Lung (tissue), 11 donors: ENCODE measurements at regions not wholly inside any gene's neighbourhood (a gene's known extent, or its start where the extent isn't known, plus 50 kb on each side); places are given as distances from the start of the nearest gene placed in this dataset.
"Not testable (repeated sequence)": the region's sequence is repeated elsewhere in the genome, so short reads cannot be mapped to it uniquely, and the experiment has no call there.

Experiments used
- ATAC-seq: fragments of 200-7000 bp; cut with Tn5 transposase; one replicate; pipeline ENCODE4 v1.9.1; 2020; ENCODE audit warnings: moderate number of reproducible peaks; ENCODE audit not compliant: insufficient read depth, low FRiP score
- DNase-seq, 3 donors: peaks; one replicate each; pipeline ENCODE4 v3.0.0-alpha.2; 2013 to 2017
- H3K27ac ChIP-seq, 2 donors: one replicate each; pipeline ENCODE4 v1.5.1; 2013; ENCODE audit warnings: mild to moderate bottlenecking in 2 of 2, moderate library complexity in 2 of 2, control low read depth in 1 of 2, inconsistent platforms in 1 of 2, low read depth in 1 of 2, low read length in 1 of 2
- H3K27me3 ChIP-seq, 3 donors: one replicate each; pipeline ENCODE4 v1.5.1; 2013; ENCODE audit warnings: low read length in 2 of 3; ENCODE audit not compliant: control insufficient read depth in 3 of 3, insufficient read depth in 3 of 3
- H3K36me3 ChIP-seq, 4 donors: one replicate each; pipeline ENCODE4 v1.5.1; 2013; ENCODE audit warnings: low read length in 4 of 4, mild to moderate bottlenecking in 1 of 4, moderate library complexity in 1 of 4; ENCODE audit not compliant: control insufficient read depth in 4 of 4, insufficient read depth in 4 of 4
- H3K4me1 ChIP-seq, 5 donors: one replicate each; pipeline ENCODE4 v1.5.1; 2013; ENCODE audit warnings: low read length in 5 of 5, mild to moderate bottlenecking in 2 of 5, moderate library complexity in 1 of 5; ENCODE audit not compliant: control insufficient read depth in 5 of 5, insufficient read depth in 5 of 5
- H3K4me3 ChIP-seq: one replicate; pipeline ENCODE4 v1.5.1; 2013; ENCODE audit warnings: mild to moderate bottlenecking, control low read depth, moderate library complexity
- H3K9ac ChIP-seq, 2 donors: one replicate each; pipeline ENCODE4 v1.5.1; 2013; ENCODE audit warnings: low read length in 2 of 2, control low read depth in 1 of 2; ENCODE audit not compliant: insufficient read depth in 1 of 2
- H3K9me3 ChIP-seq, 4 donors: one replicate each; pipeline ENCODE4 v1.5.1; 2013; ENCODE audit warnings: low read length in 3 of 4, mild to moderate bottlenecking in 1 of 4, moderate library complexity in 1 of 4; ENCODE audit not compliant: control insufficient read depth in 4 of 4, insufficient read depth in 3 of 4
- WGBS, 2 donors: extraction: QIAGEN DNeasy Blood & Tissue Kit; methylation state at CpG; one replicate each; pipeline ENCODE4 v1.1.7; 2013; 5-methylcytosine and 5-hydroxymethylcytosine counted together
- TF ChIP-seq, protein P1 (sequence below): IDR thresholded peaks from 2 replicates; pipeline ENCODE4 v1.5.1; 2012; ENCODE audit warnings: mild to moderate bottlenecking; ENCODE audit errors: control extremely low read depth, extremely low read depth
- donor health status: control.
- donor health status: control.
- donor health status: Bipolar disorder and iron deficiency.
- donor health status: healthy.
- donor health status: DM: yes; HTN: yes; CAD: no.

DNA sequence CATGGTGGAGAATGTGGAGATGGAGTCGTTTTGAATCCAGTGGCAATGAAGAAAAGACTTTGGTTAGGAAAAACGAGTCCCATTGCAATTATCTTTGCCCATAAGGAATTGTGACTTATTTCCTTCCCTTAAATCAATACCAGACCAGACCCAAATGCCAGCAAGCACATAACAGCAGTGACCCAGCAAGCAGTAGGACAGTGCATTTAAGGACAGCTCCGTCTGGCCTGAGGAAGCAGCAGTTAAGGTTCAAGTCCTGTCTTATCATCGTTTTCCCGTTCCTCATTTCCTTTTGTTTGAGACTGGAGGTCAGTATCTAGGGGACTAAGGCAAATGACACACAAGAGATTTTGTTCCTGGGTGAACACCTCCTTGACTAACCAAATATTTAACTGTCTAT, 74.6 kb upstream of the FAM20A start:
- H3K4me3 ChIP-seq: no peak overlapping the region
- no peak for DNase-seq
- no peak overlapping the region for H3K27ac ChIP-seq
- 50 to 60% methylated on average over 5 of the region's 5 CpGs for WGBS, 2 donors
- H3K9ac ChIP-seq: no peak overlapping the region
- H3K9me3 ChIP-seq: no peaks in the 10 kb centered on the region
- TF ChIP-seq, protein P1, sequence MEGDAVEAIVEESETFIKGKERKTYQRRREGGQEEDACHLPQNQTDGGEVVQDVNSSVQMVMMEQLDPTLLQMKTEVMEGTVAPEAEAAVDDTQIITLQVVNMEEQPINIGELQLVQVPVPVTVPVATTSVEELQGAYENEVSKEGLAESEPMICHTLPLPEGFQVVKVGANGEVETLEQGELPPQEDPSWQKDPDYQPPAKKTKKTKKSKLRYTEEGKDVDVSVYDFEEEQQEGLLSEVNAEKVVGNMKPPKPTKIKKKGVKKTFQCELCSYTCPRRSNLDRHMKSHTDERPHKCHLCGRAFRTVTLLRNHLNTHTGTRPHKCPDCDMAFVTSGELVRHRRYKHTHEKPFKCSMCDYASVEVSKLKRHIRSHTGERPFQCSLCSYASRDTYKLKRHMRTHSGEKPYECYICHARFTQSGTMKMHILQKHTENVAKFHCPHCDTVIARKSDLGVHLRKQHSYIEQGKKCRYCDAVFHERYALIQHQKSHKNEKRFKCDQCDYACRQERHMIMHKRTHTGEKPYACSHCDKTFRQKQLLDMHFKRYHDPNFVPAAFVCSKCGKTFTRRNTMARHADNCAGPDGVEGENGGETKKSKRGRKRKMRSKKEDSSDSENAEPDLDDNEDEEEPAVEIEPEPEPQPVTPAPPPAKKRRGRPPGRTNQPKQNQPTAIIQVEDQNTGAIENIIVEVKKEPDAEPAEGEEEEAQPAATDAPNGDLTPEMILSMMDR: no peak
- H3K27me3 ChIP-seq: no peaks in the 10 kb centered on the region
- no peak for ATAC-seq
- no peaks in the 10 kb centered on the region for H3K4me1 ChIP-seq
- no peaks in the 10 kb centered on the region for H3K36me3 ChIP-seq

DNA sequence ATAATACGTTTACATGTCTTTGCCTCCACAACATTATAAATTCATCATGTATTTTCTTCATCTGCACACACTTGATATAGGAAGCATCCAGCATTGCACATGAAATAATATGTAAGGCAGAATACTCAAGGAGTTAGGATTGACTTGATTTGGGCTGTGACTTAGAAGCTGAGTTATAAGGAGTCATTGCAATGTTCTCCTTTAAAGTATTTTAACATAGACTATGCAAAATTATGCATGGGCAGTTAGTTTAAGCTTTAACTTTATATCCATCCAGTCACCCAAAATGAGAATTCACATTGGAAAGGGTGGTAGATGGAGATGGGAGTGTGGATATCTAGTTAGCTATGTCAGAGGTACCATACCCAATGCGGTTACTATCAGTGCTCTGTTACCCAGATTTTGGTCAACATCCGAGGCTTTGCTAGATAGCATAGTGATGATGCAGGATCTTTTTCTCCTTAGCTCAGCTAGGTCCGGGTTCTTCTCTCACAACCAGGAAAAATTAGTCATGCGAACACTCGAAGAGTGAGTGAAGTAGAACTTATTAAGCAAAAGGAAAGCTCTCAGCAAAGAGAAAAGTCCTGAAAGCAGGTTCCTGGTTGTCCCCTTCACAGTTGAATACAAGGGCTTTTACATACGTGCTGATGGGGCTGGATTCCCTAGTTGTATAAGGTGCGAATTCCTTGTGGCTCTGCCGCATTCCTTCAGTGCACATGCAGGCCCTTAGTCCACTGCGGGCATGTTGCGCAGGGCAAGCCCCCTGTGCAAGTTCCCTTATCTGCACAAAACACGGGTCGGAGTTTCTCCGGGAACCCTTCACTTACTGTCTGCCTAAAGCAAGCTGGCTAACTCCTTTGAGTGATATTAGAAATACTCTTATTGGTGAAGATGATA, 73.1 kb upstream of the FAM20A start:
- WGBS, 2 donors: 89 to 90% methylated on average over 14 of the region's 14 CpGs
- no peaks in the 10 kb centered on the region for H3K9me3 ChIP-seq
- ATAC-seq (no peak), DNase-seq (no peak)
- no peak overlapping the region for H3K27ac ChIP-seq
- no peaks in the 10 kb centered on the region for H3K27me3 ChIP-seq
- no peak overlapping the region for H3K9ac ChIP-seq
- TF ChIP-seq, protein P1: no peak
- peaks cover 0 to 2% (median 0%) of the 10 kb centered on the region in 5 donors for H3K4me1 ChIP-seq
- H3K36me3 ChIP-seq: no peaks in the 10 kb centered on the region
- H3K4me3 ChIP-seq: no peak overlapping the region

GRCh38 chr17:68670967-68671693, 70.0 kb upstream of the FAM20A start:
- TF ChIP-seq, protein P1: no peak
- Histone ChIP-seq H3K36me3 (no peaks in the 10 kb centered on the region), H3K9me3 (peaks cover 0 to 2% (median 0%) of the 10 kb centered on the region in 4 donors), H3K9ac (no peak overlapping the region), H3K4me3 (no peak overlapping the region), H3K27me3 (peaks cover 0 to 4% (median 4%) of the 10 kb centered on the region in 3 donors), H3K4me1 (peaks cover 0 to 2% (median 0%) of the 10 kb centered on the region in 5 donors), H3K27ac (no peak overlapping the region)
- peak in 2 of 3 donors; percentile 27 to 40 for DNase-seq
- no peak for ATAC-seq
- 80 to 81% methylated on average over 7 of the region's 7 CpGs for WGBS, 2 donors

- H3K9ac ChIP-seq, H3K4me1 ChIP-seq, ATAC-seq, H3K9me3 ChIP-seq, H3K27ac ChIP-seq, DNase-seq, H3K36me3 ChIP-seq, H3K27me3 ChIP-seq, H3K4me3 ChIP-seq: not testable (repeated sequence)
- 56 to 59% methylated on average over 5 of the region's 5 CpGs for WGBS, 2 donors
These were observed 65.3 kb upstream of the FAM20A start for GRCh38 chr17:68666438-68666837.
